ENCODE measurements at regions not wholly inside any gene's neighbourhood (a gene's known extent, or its start where the extent isn't known, plus 50 kb on each side); places are given as distances from the start of the nearest gene placed in this dataset.

DNA sequence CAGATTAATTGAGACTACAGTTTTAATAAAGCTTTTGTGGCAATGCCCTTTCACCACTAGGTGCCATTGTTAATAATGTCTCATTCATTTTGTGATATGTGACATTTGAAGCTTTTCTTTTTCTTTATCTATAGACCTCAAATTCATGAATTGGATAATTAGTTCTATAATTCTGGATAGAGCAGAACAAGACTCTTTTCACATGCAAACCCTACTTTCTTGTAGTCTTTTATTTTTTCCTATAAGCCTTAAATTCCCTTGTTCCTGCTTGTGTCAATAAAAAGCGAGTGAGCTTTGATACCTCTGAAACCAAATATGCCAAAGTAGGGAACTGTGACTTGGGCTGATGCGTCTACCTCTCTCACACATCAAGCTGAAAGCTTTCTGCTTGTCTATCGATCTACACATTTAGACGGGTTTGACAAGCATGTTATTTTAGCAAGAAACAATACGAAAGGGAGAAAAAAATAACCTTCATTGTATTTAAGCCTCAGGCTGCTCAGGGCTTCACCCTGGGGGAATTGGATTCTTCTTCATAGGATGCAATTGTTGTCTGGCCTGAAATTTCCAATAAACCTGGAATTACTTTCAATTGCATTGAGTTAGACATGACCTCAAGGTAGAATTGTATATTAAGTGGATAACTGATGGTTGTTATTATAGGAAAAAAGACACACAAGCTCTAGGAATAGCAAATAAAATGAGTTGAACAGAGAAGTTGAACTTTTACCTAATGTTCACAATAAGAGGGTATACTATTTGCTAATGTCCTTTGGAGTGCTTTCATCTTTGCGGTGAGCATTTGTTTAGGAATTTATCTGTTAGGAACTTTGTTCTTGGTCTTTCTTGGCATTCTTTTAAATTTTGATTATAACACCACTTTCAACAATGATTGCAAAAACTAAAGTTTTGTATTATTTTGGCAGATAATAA, 1150.2 kb upstream of the PCDH9 start:
- no peak for TF ChIP-seq CTCF (optimal IDR thresholded peaks at IDR 0.05 in 1 of 3, IDR thresholded peaks at IDR 0.05 in 1 of 3, conservative IDR thresholded peaks at IDR 0.05 in 1 of 3; ENCODE audit: extremely low read depth in 1 of 3, insufficient read depth in 2 of 3, low read length in 3 of 3)
- no peak for TF ChIP-seq EZH2 (IDR thresholded peaks at IDR 0.05; ENCODE audit: low read length)

All from keratinocyte (primary cell).